Aorta (tissue), 5 donors: ENCODE measurements at regions not wholly inside any gene's neighbourhood (a gene's known extent, or its start where the extent isn't known, plus 50 kb on each side); places are given as distances from the start of the nearest gene placed in this dataset.

Experiments
- ATAC-seq: fragments of 200-7000 bp; cut with Tn5 transposase; one replicate; pipeline ENCODE4 v1.9.1; 2022; ENCODE audit warnings: moderate library complexity; ENCODE audit not compliant: low FRiP score
- DNase-seq, 2 donors: peaks; one replicate each; pipeline ENCODE4 v3.0.0-alpha.2; 2020
- H3K27ac ChIP-seq, 2 donors: one replicate each; pipeline ENCODE4 v1.5.1; 2013; ENCODE audit warnings: low read length in 2 of 2, mild to moderate bottlenecking in 2 of 2, moderate library complexity in 2 of 2, control low read depth in 1 of 2, inconsistent platforms in 1 of 2, low read depth in 1 of 2
- H3K27me3 ChIP-seq, 2 donors: one replicate each; pipeline ENCODE4 v1.6.1; 2013; ENCODE audit warnings: control low read depth in 1 of 2, low read length in 1 of 2, mild to moderate bottlenecking in 1 of 2, moderate library complexity in 1 of 2; ENCODE audit not compliant: insufficient read depth in 2 of 2, control insufficient read depth in 1 of 2
- H3K36me3 ChIP-seq, 2 donors: one replicate each; pipeline ENCODE4 v1.6.1; 2013; ENCODE audit warnings: control low read depth in 1 of 2, low read length in 1 of 2, mild to moderate bottlenecking in 1 of 2; ENCODE audit not compliant: insufficient read depth in 2 of 2, control insufficient read depth in 1 of 2
- H3K4me1 ChIP-seq, 2 donors: one replicate each; pipeline ENCODE4 v1.6.1; 2013; ENCODE audit warnings: low read length in 2 of 2, control low read depth in 1 of 2, mild to moderate bottlenecking in 1 of 2, moderate library complexity in 1 of 2; ENCODE audit not compliant: insufficient read depth in 2 of 2, control insufficient read depth in 1 of 2
- H3K4me3 ChIP-seq, 2 donors: one replicate each; pipeline ENCODE4 v1.5.1; 2013; ENCODE audit warnings: low read length in 2 of 2, control low read depth in 1 of 2, mild to moderate bottlenecking in 1 of 2
- H3K9me3 ChIP-seq: one replicate; pipeline ENCODE4 v1.6.1; 2013; ENCODE audit warnings: mild to moderate bottlenecking, low read length; ENCODE audit not compliant: control insufficient read depth
- WGBS, 2 donors: extraction: QIAGEN DNeasy Blood & Tissue Kit; methylation state at CpG; one replicate each; pipeline ENCODE4 v1.1.7; 2013; 5-methylcytosine and 5-hydroxymethylcytosine counted together
- intact Hi-C, 2 donors: fragments of 100-400 bp; cut with DNase I; formaldehyde crosslinking; loops; one replicate each; pipeline versions ENCODE4 v1.14.2 to v1.15.0; 2022
- donor health status: healthy with polysubstance abuse.
- donor health status: Bipolar disorder and iron deficiency.
- donor health status: DM: no; HTN: no; CAD: no.
- donor health status: DM: no; HTN: no; CAD: no.
- donor health status: DM: yes; HTN: yes; CAD: no.

DNA sequence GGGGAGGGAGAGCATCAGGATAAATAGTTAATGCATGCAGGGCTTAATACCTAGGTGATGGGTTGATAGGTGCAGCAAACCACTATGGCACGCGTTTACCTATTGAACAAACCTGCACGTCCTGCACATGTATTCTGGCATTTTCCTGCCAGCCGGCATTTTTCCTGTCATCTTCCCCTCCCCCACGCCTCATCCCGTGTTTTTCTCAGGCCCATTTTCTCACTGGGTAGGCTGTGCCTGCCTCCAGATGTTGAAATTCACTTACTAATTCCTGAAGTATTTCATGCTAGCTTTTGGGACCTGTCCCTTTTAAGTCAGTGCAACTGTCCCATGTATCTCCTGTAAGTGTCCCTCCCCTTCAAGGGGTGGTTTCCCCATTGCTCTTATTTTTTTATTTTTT lies 220.3 kb upstream of the NPY start:
- Histone ChIP-seq H3K27me3 (no peaks in the 10 kb centered on the region), H3K36me3 (no peaks in the 10 kb centered on the region), H3K27ac (no peak overlapping the region), H3K4me3 (no peak overlapping the region), H3K9me3 (no peaks in the 10 kb centered on the region), H3K4me1 (no peaks in the 10 kb centered on the region)
- DNase-seq: no peak
- WGBS, 2 donors: 81 to 87% methylated on average over 6 of the region's 6 CpGs
- ATAC-seq: no peak
- intact Hi-C loops: no loop called here

- intact Hi-C loops: no loop called here
- WGBS, 2 donors: 81% methylated on average over 3 of the region's 3 CpGs
- no peak for ATAC-seq
These were observed 214.2 kb upstream of the NPY start for GRCh38 chr7:24069751-24070150.

DNA sequence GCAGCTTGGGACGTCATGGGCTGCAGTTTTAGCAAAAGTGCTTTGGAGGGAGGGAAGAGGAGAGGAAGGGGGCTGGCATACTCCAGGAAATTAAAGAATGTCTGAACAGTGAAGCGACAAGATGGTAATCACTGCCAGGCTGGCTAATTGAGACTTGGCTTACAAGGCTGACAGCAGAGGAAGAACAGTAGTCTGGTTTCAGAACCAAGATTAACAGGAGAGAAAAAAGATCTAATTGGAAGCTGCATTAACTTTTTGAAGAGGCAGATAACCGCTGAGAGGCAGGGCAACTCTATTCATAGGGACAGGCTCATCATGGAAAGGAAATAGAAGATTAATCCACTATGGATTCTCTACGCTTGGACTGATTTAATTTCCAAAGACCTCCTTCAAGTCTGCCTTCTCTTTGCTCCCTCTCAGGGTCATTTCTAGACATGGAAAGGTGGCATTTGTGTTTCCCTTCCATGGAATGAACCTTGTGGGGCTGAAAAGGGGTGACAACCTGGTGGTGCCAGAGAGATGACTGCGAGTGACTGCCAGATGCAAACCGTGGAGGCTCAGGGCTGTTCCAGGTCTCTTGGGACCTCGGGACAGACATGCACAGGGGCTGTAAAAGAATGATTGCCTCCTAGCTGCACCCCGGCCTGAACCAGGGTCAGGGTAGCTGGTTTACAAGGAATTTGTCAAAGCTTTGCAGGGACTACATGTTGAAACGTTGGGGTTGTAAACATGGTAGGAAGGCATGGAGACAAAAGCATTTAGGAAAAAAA lies 210.2 kb upstream of the NPY start:
- no peaks in the 10 kb centered on the region for H3K4me1 ChIP-seq
- H3K36me3 ChIP-seq: no peaks in the 10 kb centered on the region
- H3K9me3 ChIP-seq: no peaks in the 10 kb centered on the region
- H3K4me3 ChIP-seq: no peak overlapping the region
- no peak for DNase-seq
- H3K27ac ChIP-seq: no peak overlapping the region
- 53 to 54% methylated on average over 9 of the region's 9 CpGs for WGBS, 2 donors
- ATAC-seq: no peak
- intact Hi-C loops: no loop called here
- no peaks in the 10 kb centered on the region for H3K27me3 ChIP-seq

More at GRCh38 chr7:24069751-24070150, 214.2 kb upstream of the NPY start:
- no peaks in the 10 kb centered on the region for H3K27me3 ChIP-seq
- H3K36me3 ChIP-seq: no peaks in the 10 kb centered on the region
- no peak for DNase-seq
- no peaks in the 10 kb centered on the region for H3K9me3 ChIP-seq
- H3K4me3 ChIP-seq: no peak overlapping the region
- no peaks in the 10 kb centered on the region for H3K4me1 ChIP-seq
- no peak overlapping the region for H3K27ac ChIP-seq

- Histone ChIP-seq H3K4me1 (no peaks in the 10 kb centered on the region), H3K4me3 (no peak overlapping the region), H3K36me3 (no peaks in the 10 kb centered on the region), H3K9me3 (no peaks in the 10 kb centered on the region), H3K27me3 (no peaks in the 10 kb centered on the region), H3K27ac (no peak overlapping the region)
- WGBS, 2 donors: 3 to 5% methylated on average over 1 of the region's 1 CpG
- DNase-seq: no peak
- ATAC-seq: no peak
- intact Hi-C loops: no loop called here
These were observed 208.6 kb upstream of the NPY start for GRCh38 chr7:24075426-24075810.

DNA sequence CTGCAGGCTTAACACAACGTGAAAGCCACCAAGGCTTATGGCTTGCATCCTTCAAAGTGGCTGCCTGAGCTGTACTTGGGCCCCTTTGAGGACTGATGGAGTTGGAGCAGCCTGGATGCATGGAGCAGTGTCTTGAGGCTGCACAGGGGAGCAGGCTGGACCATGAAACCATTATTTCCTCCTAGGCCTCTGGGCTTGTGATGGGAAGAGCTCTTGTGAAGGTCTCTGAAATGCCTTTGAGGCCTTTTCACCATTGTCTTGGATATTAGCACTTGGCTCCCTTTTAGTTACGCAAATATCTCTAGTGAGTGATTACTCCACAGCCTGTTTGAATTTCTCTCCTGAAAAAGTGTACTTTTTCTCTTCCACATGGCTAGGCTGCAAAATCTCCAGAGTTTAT lies 201.2 kb upstream of the NPY start:
- no peak overlapping the region for H3K4me3 ChIP-seq
- intact Hi-C loops: no loop called here
- H3K27me3 ChIP-seq: no peaks in the 10 kb centered on the region
- ATAC-seq: no peak
- no peaks in the 10 kb centered on the region for H3K36me3 ChIP-seq
- H3K27ac ChIP-seq: no peak overlapping the region
- no peaks in the 10 kb centered on the region for H3K4me1 ChIP-seq
- WGBS, 2 donors: 68 to 77% methylated on average over 2 of the region's 2 CpGs
- DNase-seq: no peak
- peaks cover 3% of the 10 kb centered on the region for H3K9me3 ChIP-seq

DNA sequence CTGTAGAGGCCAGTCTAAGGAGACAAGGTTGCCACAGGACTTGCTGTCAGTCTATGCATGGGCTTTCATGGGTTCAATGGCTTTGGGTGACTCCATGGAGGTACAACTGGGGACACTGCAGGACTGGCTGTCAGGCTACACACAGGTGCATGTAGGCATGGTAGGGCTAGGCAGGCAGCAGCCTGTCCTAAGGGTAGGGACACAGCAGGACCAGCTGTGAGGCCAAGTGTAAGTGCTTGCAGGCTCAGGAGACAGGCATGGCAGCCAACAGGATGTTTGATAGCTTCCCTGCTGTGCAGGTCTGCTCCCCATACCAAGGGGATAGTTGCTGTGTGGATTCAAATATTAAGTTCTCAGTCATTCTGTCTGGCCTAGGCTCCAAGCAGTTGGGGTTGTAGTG lies 181.0 kb upstream of the NPY start:
- H3K4me3 ChIP-seq: no peak overlapping the region
- no peak for DNase-seq
- no peak for ATAC-seq
- no peaks in the 10 kb centered on the region for H3K4me1 ChIP-seq
- intact Hi-C loops: no loop called here
- no peaks in the 10 kb centered on the region for H3K27me3 ChIP-seq
- no peaks in the 10 kb centered on the region for H3K9me3 ChIP-seq
- no peak overlapping the region for H3K27ac ChIP-seq
- no peaks in the 10 kb centered on the region for H3K36me3 ChIP-seq

- intact Hi-C loops: no loop called here
- peaks cover 1% of the 10 kb centered on the region for H3K9me3 ChIP-seq
- no peak overlapping the region for H3K27ac ChIP-seq
- H3K4me1 ChIP-seq: no peaks in the 10 kb centered on the region
- WGBS, 2 donors: 59 to 70% methylated on average over 1 of the region's 1 CpG
- H3K27me3 ChIP-seq: no peaks in the 10 kb centered on the region
- no peaks in the 10 kb centered on the region for H3K36me3 ChIP-seq
- ATAC-seq (no peak), DNase-seq (no peak)
- H3K4me3 ChIP-seq: no peak overlapping the region
These were observed 175.0 kb upstream of the NPY start for GRCh38 chr7:24108906-24109376.

DNA sequence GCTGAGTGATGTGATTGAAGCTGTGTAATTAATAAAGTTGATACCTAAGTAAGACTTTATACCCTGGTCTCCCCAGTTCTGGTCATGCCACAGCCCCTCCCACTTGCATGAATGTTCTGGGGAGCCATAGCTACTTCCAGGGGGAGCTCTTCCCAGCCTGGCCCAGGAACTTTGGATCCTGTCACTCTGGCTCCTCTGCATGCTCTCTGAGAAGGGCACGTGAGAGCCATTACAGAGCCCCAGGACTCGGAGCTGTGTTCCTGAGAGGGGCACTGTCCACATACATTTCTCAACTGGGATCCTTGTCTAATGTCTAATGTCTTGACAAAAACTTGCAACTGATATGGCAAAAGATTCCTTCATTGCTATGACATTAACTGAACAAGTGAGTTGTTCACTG lies 173.9 kb upstream of the NPY start:
- no peak for ATAC-seq
- WGBS, 2 donors: 53 to 63% methylated on average over 2 of the region's 2 CpGs

GRCh38 chr7:24113506-24113905 lies 170.5 kb upstream of the NPY start:
- H3K4me3 ChIP-seq: no peak overlapping the region
- WGBS, 2 donors: 91 to 93% methylated on average over 7 of the region's 7 CpGs
- no peaks in the 10 kb centered on the region for H3K4me1 ChIP-seq
- no peak for ATAC-seq
- no peak overlapping the region for H3K27ac ChIP-seq
- no peak for DNase-seq
- peaks cover 5% of the 10 kb centered on the region for H3K9me3 ChIP-seq
- intact Hi-C loops: no loop called here
- H3K36me3 ChIP-seq: no peaks in the 10 kb centered on the region
- H3K27me3 ChIP-seq: no peaks in the 10 kb centered on the region

More for the DNA sequence above, 173.9 kb upstream of the NPY start:
- no peak overlapping the region for H3K27ac ChIP-seq
- no peak overlapping the region for H3K4me3 ChIP-seq
- H3K9me3 ChIP-seq: peaks cover 5% of the 10 kb centered on the region
- no peaks in the 10 kb centered on the region for H3K36me3 ChIP-seq
- intact Hi-C loops: no loop called here
- H3K27me3 ChIP-seq: no peaks in the 10 kb centered on the region
- no peak for DNase-seq
- H3K4me1 ChIP-seq: no peaks in the 10 kb centered on the region
